ENCODE measurements at regions not wholly inside any gene's neighbourhood (a gene's known extent, or its start where the extent isn't known, plus 50 kb on each side); places are given as distances from the start of the nearest gene placed in this dataset.

GRCh38 chr3:31240013-31240412, 292.7 kb upstream of the STT3B start:
- no peak for TF ChIP-seq CTCF (IDR thresholded peaks at IDR 0.05; ENCODE audit: low read length)
- no peak for TF ChIP-seq EZH2 (IDR thresholded peaks at IDR 0.05; ENCODE audit: borderline replicate concordance, low read length)
